ENCODE measurements at regions not wholly inside any gene's neighbourhood (a gene's known extent, or its start where the extent isn't known, plus 50 kb on each side); places are given as distances from the start of the nearest gene placed in this dataset.

DNA sequence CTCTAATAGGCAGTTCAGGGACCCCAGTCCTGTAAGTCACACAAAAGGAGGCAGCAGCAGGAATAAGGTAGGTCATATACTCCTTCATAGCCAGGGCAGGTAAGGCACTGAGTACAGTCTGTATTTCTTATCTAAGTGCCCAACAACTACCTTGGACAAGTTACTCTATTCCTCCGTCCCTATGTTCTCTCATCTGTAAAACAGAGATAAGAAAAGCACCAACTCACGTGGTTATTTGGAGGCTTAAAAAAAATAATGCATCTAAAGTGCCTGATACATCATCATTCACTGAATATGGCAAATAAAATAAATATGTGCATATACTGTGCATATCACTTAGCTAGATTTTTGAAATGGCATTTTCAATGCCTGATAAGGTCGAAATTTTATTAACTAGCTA lies 298.1 kb upstream of the CDYL start:
- TF ChIP-seq, protein P1, sequence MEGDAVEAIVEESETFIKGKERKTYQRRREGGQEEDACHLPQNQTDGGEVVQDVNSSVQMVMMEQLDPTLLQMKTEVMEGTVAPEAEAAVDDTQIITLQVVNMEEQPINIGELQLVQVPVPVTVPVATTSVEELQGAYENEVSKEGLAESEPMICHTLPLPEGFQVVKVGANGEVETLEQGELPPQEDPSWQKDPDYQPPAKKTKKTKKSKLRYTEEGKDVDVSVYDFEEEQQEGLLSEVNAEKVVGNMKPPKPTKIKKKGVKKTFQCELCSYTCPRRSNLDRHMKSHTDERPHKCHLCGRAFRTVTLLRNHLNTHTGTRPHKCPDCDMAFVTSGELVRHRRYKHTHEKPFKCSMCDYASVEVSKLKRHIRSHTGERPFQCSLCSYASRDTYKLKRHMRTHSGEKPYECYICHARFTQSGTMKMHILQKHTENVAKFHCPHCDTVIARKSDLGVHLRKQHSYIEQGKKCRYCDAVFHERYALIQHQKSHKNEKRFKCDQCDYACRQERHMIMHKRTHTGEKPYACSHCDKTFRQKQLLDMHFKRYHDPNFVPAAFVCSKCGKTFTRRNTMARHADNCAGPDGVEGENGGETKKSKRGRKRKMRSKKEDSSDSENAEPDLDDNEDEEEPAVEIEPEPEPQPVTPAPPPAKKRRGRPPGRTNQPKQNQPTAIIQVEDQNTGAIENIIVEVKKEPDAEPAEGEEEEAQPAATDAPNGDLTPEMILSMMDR (IDR thresholded peaks at IDR 0.05), result no peak
- TF ChIP-seq POLR2A (IDR thresholded peaks at IDR 0.05), result no peak
